ENCODE measurements at regions not wholly inside any gene's neighbourhood (a gene's known extent, or its start where the extent isn't known, plus 50 kb on each side); places are given as distances from the start of the nearest gene placed in this dataset.
"Not testable (repeated sequence)": the region's sequence is repeated elsewhere in the genome, so short reads cannot be mapped to it uniquely, and the experiment has no call there.

DNA sequence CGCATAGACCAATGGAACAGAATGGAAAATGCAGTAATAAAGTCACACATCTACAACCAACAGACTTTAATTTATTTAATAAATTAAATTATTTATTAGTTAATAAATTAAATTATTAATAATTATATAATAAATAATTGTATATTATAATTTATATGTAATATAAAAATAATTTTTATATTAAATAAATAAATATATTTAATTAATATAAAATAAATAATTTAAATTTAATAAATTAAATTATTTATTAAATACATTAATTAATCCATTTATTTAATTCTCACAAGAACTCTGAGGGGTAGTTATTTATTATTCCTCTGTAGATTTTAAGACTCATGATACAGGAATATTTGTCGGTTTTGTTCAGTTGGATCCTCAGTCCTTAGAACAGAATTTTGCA, 176.1 kb upstream of the ADAMTS19 start:
- TF ChIP-seq, protein P1, sequence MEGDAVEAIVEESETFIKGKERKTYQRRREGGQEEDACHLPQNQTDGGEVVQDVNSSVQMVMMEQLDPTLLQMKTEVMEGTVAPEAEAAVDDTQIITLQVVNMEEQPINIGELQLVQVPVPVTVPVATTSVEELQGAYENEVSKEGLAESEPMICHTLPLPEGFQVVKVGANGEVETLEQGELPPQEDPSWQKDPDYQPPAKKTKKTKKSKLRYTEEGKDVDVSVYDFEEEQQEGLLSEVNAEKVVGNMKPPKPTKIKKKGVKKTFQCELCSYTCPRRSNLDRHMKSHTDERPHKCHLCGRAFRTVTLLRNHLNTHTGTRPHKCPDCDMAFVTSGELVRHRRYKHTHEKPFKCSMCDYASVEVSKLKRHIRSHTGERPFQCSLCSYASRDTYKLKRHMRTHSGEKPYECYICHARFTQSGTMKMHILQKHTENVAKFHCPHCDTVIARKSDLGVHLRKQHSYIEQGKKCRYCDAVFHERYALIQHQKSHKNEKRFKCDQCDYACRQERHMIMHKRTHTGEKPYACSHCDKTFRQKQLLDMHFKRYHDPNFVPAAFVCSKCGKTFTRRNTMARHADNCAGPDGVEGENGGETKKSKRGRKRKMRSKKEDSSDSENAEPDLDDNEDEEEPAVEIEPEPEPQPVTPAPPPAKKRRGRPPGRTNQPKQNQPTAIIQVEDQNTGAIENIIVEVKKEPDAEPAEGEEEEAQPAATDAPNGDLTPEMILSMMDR (IDR thresholded peaks at IDR 0.05; ENCODE audit: control insufficient read depth, extremely low read depth, insufficient read depth), result no peak
- H3K4me3 ChIP-seq (ENCODE audit: low read depth, low read length), result no peak overlapping the region
- no peak for DNase-seq (ENCODE audit: low read depth)

- DNase-seq (ENCODE audit: low read depth); H3K4me3 ChIP-seq (ENCODE audit: low read depth, low read length): not testable (repeated sequence)
Observed at GRCh38 chr5:129294216-129294615, 165.9 kb upstream of the ADAMTS19 start.

DNA sequence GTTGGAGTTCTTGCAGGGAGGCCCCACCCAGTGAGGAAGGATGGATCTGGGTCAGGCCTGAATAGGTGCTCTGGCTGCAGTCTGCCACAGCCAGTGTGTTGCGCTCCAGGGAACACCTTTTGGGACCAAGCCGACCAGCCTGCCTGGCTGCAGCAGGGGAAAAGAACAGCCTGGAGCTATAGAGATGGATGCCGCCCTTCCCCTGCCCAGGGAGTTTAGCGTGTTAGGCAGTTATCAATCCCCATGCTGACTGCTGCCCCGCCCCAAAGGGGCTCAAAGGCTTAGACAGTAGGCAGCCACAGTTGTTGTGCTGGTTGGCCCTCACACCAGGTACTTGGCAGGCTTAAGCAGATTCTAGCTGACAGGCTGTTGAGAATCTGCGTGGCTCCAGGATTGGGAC, 153.4 kb upstream of the ADAMTS19 start:
- TF ChIP-seq, protein P1 (IDR thresholded peaks at IDR 0.05; ENCODE audit: control insufficient read depth, extremely low read depth, insufficient read depth), result no peak
- no peak for DNase-seq (ENCODE audit: low read depth)
- no peak overlapping the region for H3K4me3 ChIP-seq (ENCODE audit: low read depth, low read length)

DNA sequence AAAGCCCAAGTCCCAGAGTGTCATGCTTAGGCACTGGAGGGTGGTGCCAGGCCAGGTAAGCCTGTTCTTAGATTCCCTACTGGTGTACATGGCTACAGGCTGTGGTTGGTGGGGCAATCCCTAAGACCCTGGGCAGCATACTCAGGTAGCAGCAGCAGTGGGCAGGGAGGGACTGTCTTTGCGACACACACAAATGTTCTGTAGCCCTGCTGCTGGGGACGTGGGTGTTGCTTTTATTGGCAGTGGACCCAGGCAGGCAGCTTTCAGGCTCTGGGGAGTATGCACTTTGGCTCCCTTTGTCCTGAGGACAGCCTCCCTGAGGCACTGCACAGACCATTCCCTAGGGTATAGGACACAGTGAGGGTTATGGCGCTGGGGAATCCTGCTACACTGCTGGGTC, 137.1 kb upstream of the ADAMTS19 start:
- no peak overlapping the region for H3K4me3 ChIP-seq (ENCODE audit: low read depth, low read length)
- no peak for DNase-seq (ENCODE audit: low read depth)
- TF ChIP-seq, protein P1 (IDR thresholded peaks at IDR 0.05; ENCODE audit: control insufficient read depth, extremely low read depth, insufficient read depth), result no peak

GRCh38 chr5:129341306-129341705, 118.8 kb upstream of the ADAMTS19 start:
- DNase-seq (ENCODE audit: low read depth), result no peak
- TF ChIP-seq, protein P1 (IDR thresholded peaks at IDR 0.05; ENCODE audit: control insufficient read depth, extremely low read depth, insufficient read depth), result no peak
- no peak overlapping the region for H3K4me3 ChIP-seq (ENCODE audit: low read depth, low read length)

DNA sequence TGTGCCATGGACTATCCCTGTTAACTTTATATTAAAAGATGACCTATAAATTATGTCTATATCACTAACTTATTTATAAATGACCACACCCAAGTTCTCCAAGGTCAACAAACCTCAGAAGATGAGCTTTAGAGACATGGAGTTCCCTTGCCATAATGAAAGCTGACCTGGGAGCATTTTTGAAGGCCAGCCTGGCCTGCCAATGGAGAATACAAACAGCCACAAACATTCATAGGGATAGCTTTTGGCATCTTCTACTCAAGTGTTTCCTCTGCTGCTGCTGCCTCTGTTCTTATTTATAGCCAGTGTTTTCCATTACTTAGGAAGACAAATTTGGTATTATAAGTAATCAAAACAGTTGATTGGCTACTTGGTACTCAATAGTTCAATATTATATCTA, 117.3 kb upstream of the ADAMTS19 start:
- TF ChIP-seq, protein P1 (IDR thresholded peaks at IDR 0.05; ENCODE audit: control insufficient read depth, extremely low read depth, insufficient read depth), result no peak
- H3K4me3 ChIP-seq (ENCODE audit: low read depth, low read length), result no peak overlapping the region
- no peak for DNase-seq (ENCODE audit: low read depth)

DNA sequence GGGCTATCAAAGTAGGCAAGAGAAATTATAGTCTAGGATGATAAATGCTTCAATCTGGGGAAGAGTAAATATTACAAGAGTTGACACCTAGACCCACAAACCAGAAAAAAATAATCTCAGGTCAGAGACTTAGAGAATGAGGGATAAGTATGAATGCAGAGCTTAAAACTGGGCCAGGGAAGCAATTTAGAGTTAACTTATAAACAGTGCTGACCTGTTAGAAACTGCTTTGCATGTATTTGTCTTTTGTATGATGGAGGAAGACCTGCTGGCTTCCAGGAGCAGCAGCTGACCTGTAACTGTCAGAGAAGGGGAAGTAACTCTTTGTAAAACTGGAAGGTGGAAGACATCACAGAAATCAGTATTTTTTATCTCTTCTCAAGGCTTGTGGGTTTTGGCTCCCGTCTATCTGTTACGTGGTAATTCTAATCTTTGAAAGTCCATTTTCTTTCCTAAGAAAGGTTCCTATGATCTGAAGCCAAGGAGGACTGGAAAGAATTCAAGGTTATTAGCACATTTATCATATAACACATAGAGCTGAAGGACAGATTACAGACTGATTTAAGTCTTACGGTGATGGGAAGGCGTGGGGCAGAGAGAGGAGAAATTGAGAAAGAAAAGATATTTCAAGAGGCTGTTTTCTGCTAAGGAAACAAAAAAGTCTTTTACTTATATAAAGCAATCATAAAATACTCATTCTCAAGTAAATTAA, 114.7 kb upstream of the ADAMTS19 start:
- H3K4me3 ChIP-seq (ENCODE audit: low read depth, low read length), result no peak overlapping the region
- DNase-seq (ENCODE audit: low read depth), result no peak
- TF ChIP-seq, protein P1 (IDR thresholded peaks at IDR 0.05; ENCODE audit: control insufficient read depth, extremely low read depth, insufficient read depth), result no peak

Measured in LNCaP clone FGC (cell line).